Ishikawa (cell line): ENCODE measurements at regions not wholly inside any gene's neighbourhood (a gene's known extent, or its start where the extent isn't known, plus 50 kb on each side); places are given as distances from the start of the nearest gene placed in this dataset.

Experiments
- CEBPB ChIP-seq: IDR thresholded peaks from 2 replicates; pipeline ENCODE4 v1.6.1; 2012
- CREB1 ChIP-seq: IDR thresholded peaks from 2 replicates; pipeline ENCODE4 v1.6.1; 2012; ENCODE audit warnings: low read depth
- EGR1 ChIP-seq: IDR thresholded peaks from 2 replicates; pipeline ENCODE4 v1.6.1; 2012
- EP300 ChIP-seq: IDR thresholded peaks from 2 replicates; pipeline ENCODE4 v1.6.1; 2012; ENCODE audit warnings: borderline replicate concordance
- FOXM1 ChIP-seq: IDR thresholded peaks from 2 replicates; pipeline ENCODE4 v1.6.1; 2012; ENCODE audit warnings: low read depth, borderline replicate concordance
- MAX ChIP-seq: IDR thresholded peaks from 2 replicates; pipeline ENCODE4 v1.6.1; 2012
- RAD21 ChIP-seq: IDR thresholded peaks from 2 replicates; pipeline ENCODE4 v1.6.1; 2012; ENCODE audit warnings: low read depth
- TAF1 ChIP-seq: IDR thresholded peaks from 2 replicates; pipeline ENCODE4 v1.6.1; 2012; ENCODE audit warnings: low read depth, mild to moderate bottlenecking
- TCF12 ChIP-seq: IDR thresholded peaks from 2 replicates; pipeline ENCODE4 v1.6.1; 2012; ENCODE audit warnings: low read depth
- USF1 ChIP-seq: IDR thresholded peaks from 2 replicates; pipeline ENCODE4 v1.6.1; 2012
- YY1 ChIP-seq: IDR thresholded peaks from 2 replicates; pipeline ENCODE4 v1.6.1; 2012; ENCODE audit warnings: low read depth
- ZBTB7A ChIP-seq: IDR thresholded peaks from 2 replicates; pipeline ENCODE4 v1.6.1; 2012; ENCODE audit warnings: low read depth
- TF ChIP-seq, protein P1 (sequence below): IDR thresholded peaks from 2 replicates; pipeline ENCODE4 v1.6.1; 2012; ENCODE audit warnings: low read depth, mild to moderate bottlenecking

GRCh38 chr2:101528501-101528900 is 53.6 kb upstream of the RFX8 start:
- TF ChIP-seq ZBTB7A (no peak), FOXM1 (no peak), TAF1 (no peak), EP300 (no peak), RAD21 (no peak), MAX (no peak), CREB1 (no peak), EGR1 (no peak), CEBPB (no peak), TCF12 (no peak), YY1 (no peak), USF1 (no peak)
- TF ChIP-seq, protein P1, sequence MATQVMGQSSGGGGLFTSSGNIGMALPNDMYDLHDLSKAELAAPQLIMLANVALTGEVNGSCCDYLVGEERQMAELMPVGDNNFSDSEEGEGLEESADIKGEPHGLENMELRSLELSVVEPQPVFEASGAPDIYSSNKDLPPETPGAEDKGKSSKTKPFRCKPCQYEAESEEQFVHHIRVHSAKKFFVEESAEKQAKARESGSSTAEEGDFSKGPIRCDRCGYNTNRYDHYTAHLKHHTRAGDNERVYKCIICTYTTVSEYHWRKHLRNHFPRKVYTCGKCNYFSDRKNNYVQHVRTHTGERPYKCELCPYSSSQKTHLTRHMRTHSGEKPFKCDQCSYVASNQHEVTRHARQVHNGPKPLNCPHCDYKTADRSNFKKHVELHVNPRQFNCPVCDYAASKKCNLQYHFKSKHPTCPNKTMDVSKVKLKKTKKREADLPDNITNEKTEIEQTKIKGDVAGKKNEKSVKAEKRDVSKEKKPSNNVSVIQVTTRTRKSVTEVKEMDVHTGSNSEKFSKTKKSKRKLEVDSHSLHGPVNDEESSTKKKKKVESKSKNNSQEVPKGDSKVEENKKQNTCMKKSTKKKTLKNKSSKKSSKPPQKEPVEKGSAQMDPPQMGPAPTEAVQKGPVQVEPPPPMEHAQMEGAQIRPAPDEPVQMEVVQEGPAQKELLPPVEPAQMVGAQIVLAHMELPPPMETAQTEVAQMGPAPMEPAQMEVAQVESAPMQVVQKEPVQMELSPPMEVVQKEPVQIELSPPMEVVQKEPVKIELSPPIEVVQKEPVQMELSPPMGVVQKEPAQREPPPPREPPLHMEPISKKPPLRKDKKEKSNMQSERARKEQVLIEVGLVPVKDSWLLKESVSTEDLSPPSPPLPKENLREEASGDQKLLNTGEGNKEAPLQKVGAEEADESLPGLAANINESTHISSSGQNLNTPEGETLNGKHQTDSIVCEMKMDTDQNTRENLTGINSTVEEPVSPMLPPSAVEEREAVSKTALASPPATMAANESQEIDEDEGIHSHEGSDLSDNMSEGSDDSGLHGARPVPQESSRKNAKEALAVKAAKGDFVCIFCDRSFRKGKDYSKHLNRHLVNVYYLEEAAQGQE: no peak
